Large intestine (tissue), 3 donors: ENCODE measurements at regions not wholly inside any gene's neighbourhood (a gene's known extent, or its start where the extent isn't known, plus 50 kb on each side); places are given as distances from the start of the nearest gene placed in this dataset.

Experiments
- DNase-seq, 2 donors: peaks; one replicate each; pipeline versions ENCODE4 v3.0.0 to v3.0.0-alpha.2; 2013
- H3K27ac ChIP-seq: one replicate; pipeline ENCODE4 v1.5.1; 2013; ENCODE audit warnings: low read length
- H3K27me3 ChIP-seq: 2 replicates; pipeline ENCODE4 v1.6.1; 2013; ENCODE audit warnings: low read length; ENCODE audit not compliant: control insufficient read depth, insufficient read depth
- H3K36me3 ChIP-seq: 2 replicates; pipeline ENCODE4 v1.6.1; 2013; ENCODE audit warnings: low read length; ENCODE audit not compliant: control insufficient read depth, insufficient read depth
- H3K4me1 ChIP-seq: one replicate; pipeline ENCODE4 v1.6.1; 2013; ENCODE audit warnings: low read length; ENCODE audit not compliant: control insufficient read depth, insufficient read depth
- H3K4me3 ChIP-seq: one replicate; pipeline ENCODE4 v1.5.1; 2013; ENCODE audit warnings: low read length
- H3K9me3 ChIP-seq: one replicate; pipeline ENCODE4 v1.6.1; 2013; ENCODE audit warnings: mild to moderate bottlenecking, low read depth, low read length, moderate library complexity; ENCODE audit not compliant: control insufficient read depth
- WGBS: methylation state at CpG from one replicate; pipeline ENCODE4 v1.1.5; 2013; ENCODE audit warnings: low lambda C conversion rate; ENCODE audit not compliant: insufficient coverage; 5-methylcytosine and 5-hydroxymethylcytosine counted together

- H3K27ac ChIP-seq = no peak overlapping the region
- H3K4me3 ChIP-seq = no peak overlapping the region
- no peaks in the 10 kb centered on the region for H3K27me3 ChIP-seq
- DNase-seq = no peak
- H3K4me1 ChIP-seq = no peaks in the 10 kb centered on the region
- H3K36me3 ChIP-seq = no peaks in the 10 kb centered on the region
- H3K9me3 ChIP-seq = no peaks in the 10 kb centered on the region
These were observed 65.0 kb upstream of the POU2AF1 start for GRCh38 chr11:111444040-111444439.

GRCh38 chr11:111443640-111444039 is 64.6 kb upstream of the POU2AF1 start:
- WGBS = 100% methylated on average over 1 of the region's 7 CpGs
- no peaks in the 10 kb centered on the region for H3K36me3 ChIP-seq
- H3K4me1 ChIP-seq = no peaks in the 10 kb centered on the region
- H3K27me3 ChIP-seq = no peaks in the 10 kb centered on the region
- DNase-seq = no peak
- no peak overlapping the region for H3K4me3 ChIP-seq
- H3K9me3 ChIP-seq = no peaks in the 10 kb centered on the region
- H3K27ac ChIP-seq = no peak overlapping the region

GRCh38 chr11:111443032-111443431 is 64.0 kb upstream of the POU2AF1 start:
- no peaks in the 10 kb centered on the region for H3K4me1 ChIP-seq
- no peak overlapping the region for H3K27ac ChIP-seq
- no peak for DNase-seq
- no peaks in the 10 kb centered on the region for H3K36me3 ChIP-seq
- H3K4me3 ChIP-seq = no peak overlapping the region
- H3K9me3 ChIP-seq = no peaks in the 10 kb centered on the region
- no peaks in the 10 kb centered on the region for H3K27me3 ChIP-seq
- WGBS = no CpG with 5 or more reads among the region's 2 CpGs

- H3K27me3 ChIP-seq = no peaks in the 10 kb centered on the region
- no peaks in the 10 kb centered on the region for H3K36me3 ChIP-seq
- DNase-seq = no peak
- 67% methylated on average over 3 of the region's 8 CpGs for WGBS
- H3K9me3 ChIP-seq = no peaks in the 10 kb centered on the region
- no peak overlapping the region for H3K27ac ChIP-seq
- H3K4me3 ChIP-seq = no peak overlapping the region
- H3K4me1 ChIP-seq = peaks cover 8% of the 10 kb centered on the region
These were observed 62.4 kb upstream of the POU2AF1 start for GRCh38 chr11:111441443-111441842.

- no peaks in the 10 kb centered on the region for H3K27me3 ChIP-seq
- no peaks in the 10 kb centered on the region for H3K36me3 ChIP-seq
- H3K4me3 ChIP-seq = no peak overlapping the region
- H3K27ac ChIP-seq = no peak overlapping the region
- 100% methylated on average over 2 of the region's 5 CpGs for WGBS
- no peak for DNase-seq
- H3K4me1 ChIP-seq = peaks cover 8% of the 10 kb centered on the region
- H3K9me3 ChIP-seq = no peaks in the 10 kb centered on the region
These were observed 61.5 kb upstream of the POU2AF1 start for GRCh38 chr11:111440416-111441205.

GRCh38 chr11:111439901-111440300 is 60.8 kb upstream of the POU2AF1 start:
- no CpG with 5 or more reads among the region's 1 CpG for WGBS
- Histone ChIP-seq H3K4me1 (peaks cover 8% of the 10 kb centered on the region), H3K27ac (no peak overlapping the region), H3K4me3 (no peak overlapping the region), H3K27me3 (no peaks in the 10 kb centered on the region), H3K9me3 (no peaks in the 10 kb centered on the region), H3K36me3 (no peaks in the 10 kb centered on the region)
- no peak for DNase-seq

- no peak for DNase-seq
- no CpG with 5 or more reads among the region's 11 CpGs for WGBS
- Histone ChIP-seq H3K36me3 (no peaks in the 10 kb centered on the region), H3K27ac (no peak overlapping the region), H3K4me3 (no peak overlapping the region), H3K9me3 (no peaks in the 10 kb centered on the region), H3K4me1 (peaks cover 8% of the 10 kb centered on the region), H3K27me3 (no peaks in the 10 kb centered on the region)
These were observed 59.9 kb upstream of the POU2AF1 start for GRCh38 chr11:111438846-111439520.

GRCh38 chr11:111438168-111438567 is 59.1 kb upstream of the POU2AF1 start:
- no peaks in the 10 kb centered on the region for H3K36me3 ChIP-seq
- H3K4me1 ChIP-seq = peaks cover 8% of the 10 kb centered on the region
- WGBS = no CpG with 5 or more reads among the region's 3 CpGs
- no peaks in the 10 kb centered on the region for H3K27me3 ChIP-seq
- DNase-seq = no peak
- no peaks in the 10 kb centered on the region for H3K9me3 ChIP-seq
- H3K4me3 ChIP-seq = no peak overlapping the region
- H3K27ac ChIP-seq = no peak overlapping the region

- no CpG with 5 or more reads among the region's 12 CpGs for WGBS
- no peak for DNase-seq
- Histone ChIP-seq H3K9me3 (no peaks in the 10 kb centered on the region), H3K27me3 (no peaks in the 10 kb centered on the region), H3K4me3 (no peak overlapping the region), H3K27ac (no peak overlapping the region), H3K4me1 (peaks cover 8% of the 10 kb centered on the region), H3K36me3 (no peaks in the 10 kb centered on the region)
These were observed 56.1 kb upstream of the POU2AF1 start for GRCh38 chr11:111435046-111435698.

- H3K4me3 ChIP-seq = no peak overlapping the region
- no peak overlapping the region for H3K27ac ChIP-seq
- H3K27me3 ChIP-seq = no peaks in the 10 kb centered on the region
- 50% methylated on average over 2 of the region's 7 CpGs for WGBS
- DNase-seq = peak in 1 of 2 donors; percentile 51
- H3K4me1 ChIP-seq = no peaks in the 10 kb centered on the region
- no peaks in the 10 kb centered on the region for H3K9me3 ChIP-seq
- no peaks in the 10 kb centered on the region for H3K36me3 ChIP-seq
These were observed 50.0 kb upstream of the POU2AF1 start for GRCh38 chr11:111429066-111429506.
